ENCODE measurements at regions not wholly inside any gene's neighbourhood (a gene's known extent, or its start where the extent isn't known, plus 50 kb on each side); places are given as distances from the start of the nearest gene placed in this dataset.
A peak's percentile ranks its signal among the peaks of the same experiment; 100 is the strongest.
"Not testable (repeated sequence)": the region's sequence is repeated elsewhere in the genome, so short reads cannot be mapped to it uniquely, and the experiment has no call there.

- no peak for DNase-seq
Observed at GRCh38 chr9:71504636-71505035, 263.7 kb downstream of the CEMIP2 start.

DNA sequence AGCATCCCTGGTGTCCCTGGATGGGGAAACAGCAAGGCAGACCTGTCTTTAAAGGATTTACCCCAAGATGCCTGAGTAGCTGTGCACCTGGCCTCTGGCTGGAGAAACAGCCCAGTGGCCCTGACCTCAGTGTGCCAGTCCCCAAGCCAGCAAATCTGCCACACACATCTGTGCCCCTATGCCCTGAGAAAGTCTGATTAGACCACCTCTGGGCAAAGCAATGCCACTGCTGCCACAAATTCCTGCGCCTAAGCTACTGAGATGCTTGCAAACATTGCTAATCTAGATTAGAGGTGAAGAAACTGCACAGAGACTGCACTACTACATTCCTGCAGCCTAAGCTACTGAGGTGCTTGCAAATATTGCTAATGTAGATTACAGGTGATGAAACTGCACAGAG lies 269.6 kb downstream of the CEMIP2 start:
- no peak for DNase-seq

DNA sequence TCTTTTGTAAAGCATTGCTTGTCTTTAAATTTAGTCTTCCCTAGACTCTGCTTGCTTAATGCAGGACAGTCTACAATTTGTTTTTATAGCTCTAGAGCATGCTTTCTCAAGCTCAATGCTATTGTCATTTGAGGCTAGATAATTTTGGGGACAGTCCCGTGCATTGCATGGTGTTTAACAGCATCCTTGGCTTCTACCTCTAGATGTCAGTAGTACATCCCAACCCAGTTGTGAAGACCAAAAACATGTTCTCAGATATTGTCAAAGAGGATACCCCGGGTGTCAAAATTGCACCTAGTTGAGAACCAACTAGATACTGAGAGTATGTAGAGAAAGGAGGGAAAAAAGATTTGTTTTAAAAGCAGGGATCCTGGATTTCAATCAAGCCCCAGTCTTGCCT lies 277.5 kb downstream of the CEMIP2 start:
- no peak for DNase-seq

GRCh38 chr9:71487061-71487460 lies 281.3 kb downstream of the CEMIP2 start:
- no peak for DNase-seq

DNA sequence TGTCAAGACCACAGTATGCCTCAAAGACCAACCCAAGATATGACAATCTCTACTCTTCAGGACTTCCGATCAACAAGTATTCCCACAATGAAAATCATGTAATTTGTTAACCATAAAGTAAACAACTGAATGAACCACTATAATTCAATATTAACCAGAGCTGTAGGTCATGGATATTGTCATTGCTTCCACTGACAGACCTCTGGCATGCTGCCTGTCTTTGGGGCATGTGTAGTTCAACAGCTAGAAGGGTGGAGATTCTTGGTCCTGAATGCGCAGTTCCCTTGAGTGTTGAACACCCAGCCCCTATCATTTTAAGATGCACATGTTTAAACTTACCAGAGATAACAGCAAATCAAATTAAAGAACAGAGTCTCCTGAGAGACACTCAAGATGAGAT lies 283.0 kb downstream of the CEMIP2 start:
- no peak for DNase-seq

GRCh38 chr9:71483436-71483835 lies 284.9 kb downstream of the CEMIP2 start:
- DNase-seq, result no peak

- DNase-seq, result no peak
Observed at GRCh38 chr9:71479621-71480020, 288.7 kb downstream of the CEMIP2 start.

DNA sequence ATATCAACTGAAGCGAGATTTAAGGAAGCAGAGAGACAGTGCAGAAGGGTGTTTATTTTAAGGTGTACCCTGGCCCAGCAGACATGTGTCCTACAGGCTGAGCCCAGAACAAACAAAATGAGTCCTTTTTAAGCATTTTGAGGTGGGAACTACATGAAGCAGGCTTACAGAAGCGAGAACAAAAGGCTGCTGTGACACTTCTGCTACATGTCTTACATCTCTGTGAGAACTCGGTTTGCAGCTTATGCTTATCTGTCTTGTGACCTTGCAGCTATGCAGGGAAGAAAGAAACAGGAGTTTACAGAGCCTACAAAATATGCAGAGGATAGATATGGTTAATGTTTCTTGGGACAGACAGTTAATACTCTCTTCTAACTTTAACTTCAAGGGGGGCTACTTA lies 295.9 kb downstream of the CEMIP2 start:
- no peak for DNase-seq

DNA sequence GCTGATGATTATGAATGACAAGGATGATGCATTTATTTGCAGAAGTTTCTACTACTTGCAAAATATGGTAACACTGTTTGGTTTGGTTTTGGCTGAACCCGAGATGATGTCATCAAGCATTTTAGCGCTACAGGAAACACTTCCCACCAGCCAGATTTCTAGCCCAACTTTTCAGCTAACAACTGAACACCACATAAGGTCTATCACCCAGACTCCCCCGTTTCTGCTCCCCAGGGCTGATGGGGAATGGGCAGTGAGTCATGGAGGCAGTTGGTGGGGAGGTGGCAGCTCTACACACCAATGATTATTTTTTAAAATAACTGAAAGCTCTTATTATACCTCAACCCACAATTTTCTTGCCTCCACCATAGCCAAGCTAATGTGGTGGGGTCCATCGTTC lies 302.9 kb downstream of the CEMIP2 start:
- no peak for DNase-seq

GRCh38 chr9:71459082-71459481 lies 309.2 kb downstream of the CEMIP2 start:
- DNase-seq, result no peak

- DNase-seq, result peak; percentile 60
Observed at GRCh38 chr9:71446473-71447411, 321.6 kb downstream of the CEMIP2 start.

DNA sequence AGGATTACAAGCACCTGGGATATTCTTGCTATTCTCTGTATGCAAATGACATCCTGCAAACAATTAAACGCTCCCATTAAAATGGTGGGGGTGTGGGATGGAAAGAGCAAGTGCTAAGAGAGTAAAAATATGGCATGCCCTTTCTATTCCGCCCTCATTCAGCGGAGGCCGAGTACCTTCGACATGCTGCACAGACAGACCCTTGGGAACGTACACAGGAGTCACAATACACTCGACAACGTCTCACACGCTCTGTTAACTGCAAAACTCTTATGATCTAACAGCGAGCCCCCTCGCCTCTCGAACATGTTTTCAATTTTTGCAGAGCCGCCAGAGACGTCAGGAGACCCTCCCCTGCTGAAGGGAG lies 322.2 kb downstream of the CEMIP2 start:
- no peak for DNase-seq

DNA sequence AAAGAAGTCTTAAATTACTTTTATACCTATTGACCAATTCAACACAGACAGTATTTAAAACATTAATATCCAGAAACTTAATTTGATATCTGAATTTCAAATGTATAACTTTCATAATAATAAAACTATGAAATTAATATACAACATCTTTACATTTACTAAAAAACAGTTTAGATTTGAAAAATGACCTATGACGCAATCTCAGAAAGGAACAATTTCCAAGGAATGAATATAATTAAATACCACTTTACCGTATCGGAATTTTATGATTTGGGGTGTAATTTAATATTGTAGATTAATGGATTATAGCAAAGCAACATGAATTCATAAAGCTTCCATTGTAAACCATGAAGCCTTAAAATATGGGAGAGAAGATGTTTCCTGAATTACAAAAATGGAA lies 321.5 kb upstream of the TRPM3 start:
- DNase-seq, result no peak

- DNase-seq, result no peak
Observed at GRCh38 chr9:71441266-71441665, 319.8 kb upstream of the TRPM3 start.

GRCh38 chr9:71431931-71432330 lies 310.5 kb upstream of the TRPM3 start:
- DNase-seq, result no peak

DNA sequence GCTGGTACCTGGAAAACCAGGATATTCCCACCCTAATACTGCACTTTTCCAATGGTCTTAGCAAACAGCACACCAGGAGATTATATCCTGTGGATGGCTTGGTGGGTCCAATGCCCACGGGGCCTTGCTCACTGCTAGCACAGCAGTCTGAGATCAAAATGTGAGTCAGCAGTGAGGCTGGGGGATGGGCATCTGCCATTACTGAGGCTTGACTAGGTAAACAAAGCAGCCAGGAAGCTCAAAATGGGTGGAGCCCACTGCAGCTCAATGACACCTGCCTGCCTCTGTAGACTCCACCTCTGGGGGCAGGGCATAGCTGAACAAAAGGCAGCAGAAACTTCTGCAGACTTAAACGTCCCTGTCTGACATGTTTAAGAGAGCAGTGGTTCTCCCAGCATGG lies 285.9 kb upstream of the TRPM3 start:
- DNase-seq, result not testable (repeated sequence)

- DNase-seq, result no peak
Observed at GRCh38 chr9:71403106-71403505, 281.7 kb upstream of the TRPM3 start.

DNA sequence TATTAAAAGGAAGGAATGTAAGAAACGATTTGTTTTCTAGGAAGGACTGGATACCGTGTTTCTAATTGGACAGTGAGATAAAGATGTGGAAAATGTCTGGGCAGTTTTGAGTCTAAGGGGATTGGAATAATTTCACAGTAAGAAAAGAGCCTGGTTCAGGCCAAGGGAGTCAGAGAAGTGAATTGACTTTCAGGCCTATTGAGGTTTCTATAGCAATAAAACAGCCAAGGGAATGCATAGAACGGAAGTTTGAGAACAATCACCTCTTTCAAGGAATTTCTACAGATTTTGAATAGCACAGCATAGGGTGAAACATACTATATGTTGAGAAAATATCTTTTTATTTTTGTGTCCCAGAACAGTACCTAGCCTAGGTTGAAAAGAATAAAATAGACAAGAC lies 271.6 kb upstream of the TRPM3 start:
- no peak for DNase-seq

DNA sequence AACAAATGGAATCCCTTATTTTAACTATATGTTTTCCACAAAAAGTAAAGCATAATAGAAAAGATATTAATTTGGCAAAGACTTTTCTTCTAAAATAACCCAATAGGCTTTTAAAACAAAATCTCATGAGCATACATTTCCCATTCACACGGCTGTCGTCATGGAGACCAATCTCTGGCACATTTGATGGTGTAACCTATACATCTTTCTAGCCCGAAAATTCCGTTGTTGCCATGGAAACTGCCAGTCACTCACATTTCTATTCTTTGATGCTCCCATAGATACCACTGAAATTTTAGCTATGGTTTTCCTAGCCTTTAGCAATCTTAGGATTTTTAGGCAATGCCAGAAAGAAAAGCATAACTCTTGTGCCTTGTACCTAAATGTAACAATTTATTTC lies 262.9 kb upstream of the TRPM3 start:
- DNase-seq, result no peak

GRCh38 chr9:71383308-71383940 lies 262.0 kb upstream of the TRPM3 start:
- DNase-seq, result no peak

DNA sequence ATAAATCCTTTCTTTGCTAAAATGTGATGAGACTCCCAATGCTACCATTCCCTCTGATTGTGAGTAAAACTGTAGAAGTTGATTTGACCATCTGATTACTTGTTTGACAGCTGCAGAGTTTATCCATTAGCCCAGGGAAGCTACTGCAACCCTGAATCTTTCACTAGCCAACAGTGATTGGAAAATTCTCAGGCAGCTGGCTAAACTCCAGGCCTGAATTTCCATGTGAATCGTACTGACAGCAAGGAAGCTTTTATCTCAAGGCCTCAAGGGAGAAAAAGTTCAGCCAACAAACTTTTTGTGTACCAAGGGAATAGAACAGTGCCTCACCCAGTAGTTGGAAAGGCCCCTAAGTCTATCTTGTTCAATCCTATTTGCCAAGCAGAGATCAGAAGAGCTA lies 246.7 kb upstream of the TRPM3 start:
- DNase-seq, result no peak

DNA sequence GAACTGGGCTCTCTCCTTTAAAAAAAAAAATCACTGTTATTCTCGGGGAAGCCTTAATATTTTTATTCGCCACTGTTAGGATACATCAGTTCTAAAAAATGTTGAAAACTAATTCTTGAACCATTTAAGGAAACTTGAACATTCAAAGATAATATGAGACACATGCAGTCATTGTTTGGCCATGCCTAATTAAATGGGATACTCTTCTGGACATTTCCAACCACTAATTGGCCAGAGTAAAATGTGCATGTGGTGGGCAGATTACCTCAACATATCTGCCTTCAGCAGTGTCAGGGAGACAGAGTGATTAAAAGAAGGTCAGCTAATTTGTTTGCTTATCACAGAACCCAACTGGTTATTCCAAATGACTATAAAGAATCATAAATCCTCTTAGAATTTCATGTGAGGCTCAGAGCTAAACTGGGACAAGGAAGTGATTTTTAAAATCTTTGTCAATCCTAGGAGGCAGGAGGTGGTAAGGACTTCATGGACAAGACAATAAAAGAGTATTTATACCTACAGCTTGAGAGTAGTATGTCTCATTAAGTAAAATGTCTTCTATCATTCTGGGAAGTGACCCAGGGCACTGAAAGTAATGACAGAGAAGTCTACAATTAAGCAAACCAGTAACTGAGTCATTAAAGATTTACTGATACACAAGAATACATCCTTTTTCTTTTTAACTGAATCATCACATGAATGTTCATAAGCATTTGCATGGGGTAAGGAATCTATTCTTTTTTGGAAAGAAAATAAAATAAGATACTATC lies 242.9 kb upstream of the TRPM3 start:
- DNase-seq, result no peak

DNA sequence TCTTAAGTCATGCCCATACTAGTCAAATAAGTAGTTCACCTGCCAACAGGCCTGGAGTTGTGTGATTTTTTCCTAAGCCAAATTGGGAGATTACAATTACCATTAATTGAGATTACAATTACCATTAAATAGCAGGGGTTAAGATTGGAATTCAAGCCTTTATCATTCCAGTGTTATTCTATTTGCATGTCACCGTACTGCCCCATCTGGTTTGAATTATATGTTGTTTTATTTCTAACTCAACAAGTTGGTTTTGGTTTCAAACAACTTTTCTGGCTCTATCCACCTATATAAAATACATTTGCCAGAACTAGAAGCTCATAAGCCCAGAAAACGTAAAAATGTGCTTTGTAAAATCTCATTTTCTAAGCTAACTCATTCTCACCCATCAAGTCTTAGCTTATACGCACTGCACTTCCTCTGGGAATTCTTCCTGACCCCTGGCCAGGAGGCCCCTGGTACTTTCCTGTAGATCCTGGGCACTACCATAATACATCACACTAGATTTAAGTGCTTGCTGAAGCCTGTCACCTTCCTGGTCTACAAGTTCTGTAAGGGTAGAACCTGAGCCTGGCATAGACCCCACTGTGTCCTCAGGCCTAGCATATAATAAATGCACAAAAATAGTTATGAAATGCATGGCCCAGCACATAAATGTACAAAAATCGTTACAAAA lies 242.0 kb upstream of the TRPM3 start:
- no peak for DNase-seq
